ENCODE measurements at regions not wholly inside any gene's neighbourhood (a gene's known extent, or its start where the extent isn't known, plus 50 kb on each side); places are given as distances from the start of the nearest gene placed in this dataset.

GRCh38 chr11:109972181-109972715 lies 120.9 kb upstream of the ZC3H12C start:
- TF ChIP-seq MYC (IDR thresholded peaks at IDR 0.05; ENCODE audit: low read depth, low read length): no peak
- TF ChIP-seq MAX (IDR thresholded peaks at IDR 0.05; ENCODE audit: low read depth, low read length): no peak
- TF ChIP-seq CTCF (IDR thresholded peaks at IDR 0.05; ENCODE audit: low read depth, low read length): no peak
- no peak for TF ChIP-seq POLR2A (IDR thresholded peaks at IDR 0.05; ENCODE audit: extremely low read depth, insufficient read length)
- no peak overlapping the region for H3K4me3 ChIP-seq (ENCODE audit: low read depth, low read length)
- no peak for DNase-seq (ENCODE audit: low read depth)

GRCh38 chr11:109972939-109973338 lies 120.3 kb upstream of the ZC3H12C start:
- no peak overlapping the region for H3K4me3 ChIP-seq (ENCODE audit: low read depth, low read length)
- DNase-seq (ENCODE audit: low read depth): peak; percentile 7
- TF ChIP-seq POLR2A (IDR thresholded peaks at IDR 0.05; ENCODE audit: extremely low read depth, insufficient read length) (no peak), MAX (IDR thresholded peaks at IDR 0.05; ENCODE audit: low read depth, low read length) (no peak), CTCF (IDR thresholded peaks at IDR 0.05; ENCODE audit: low read depth, low read length) (no peak), MYC (IDR thresholded peaks at IDR 0.05; ENCODE audit: low read depth, low read length) (no peak)

GRCh38 chr11:109973486-109973885 lies 119.7 kb upstream of the ZC3H12C start:
- TF ChIP-seq CTCF (IDR thresholded peaks at IDR 0.05; ENCODE audit: low read depth, low read length) (no peak), MYC (IDR thresholded peaks at IDR 0.05; ENCODE audit: low read depth, low read length) (no peak), MAX (IDR thresholded peaks at IDR 0.05; ENCODE audit: low read depth, low read length) (no peak), POLR2A (IDR thresholded peaks at IDR 0.05; ENCODE audit: extremely low read depth, insufficient read length) (no peak)
- no peak overlapping the region for H3K4me3 ChIP-seq (ENCODE audit: low read depth, low read length)
- DNase-seq (ENCODE audit: low read depth): no peak

- no peak overlapping the region for H3K4me3 ChIP-seq (ENCODE audit: low read depth, low read length)
Measured at GRCh38 chr11:109974523-109974922, 118.7 kb upstream of the ZC3H12C start.

GRCh38 chr11:109978895-109979294 lies 114.3 kb upstream of the ZC3H12C start:
- TF ChIP-seq MYC (IDR thresholded peaks at IDR 0.05; ENCODE audit: low read depth, low read length): no peak
- no peak for TF ChIP-seq POLR2A (IDR thresholded peaks at IDR 0.05; ENCODE audit: extremely low read depth, insufficient read length)
- no peak for TF ChIP-seq CTCF (IDR thresholded peaks at IDR 0.05; ENCODE audit: low read depth, low read length)
- no peak for TF ChIP-seq MAX (IDR thresholded peaks at IDR 0.05; ENCODE audit: low read depth, low read length)
- DNase-seq (ENCODE audit: low read depth): no peak
- H3K4me3 ChIP-seq (ENCODE audit: low read depth, low read length): no peak overlapping the region

More at GRCh38 chr11:109974523-109974922, 118.7 kb upstream of the ZC3H12C start:
- no peak for DNase-seq (ENCODE audit: low read depth)
- TF ChIP-seq MYC (IDR thresholded peaks at IDR 0.05; ENCODE audit: low read depth, low read length) (no peak), MAX (IDR thresholded peaks at IDR 0.05; ENCODE audit: low read depth, low read length) (no peak), POLR2A (IDR thresholded peaks at IDR 0.05; ENCODE audit: extremely low read depth, insufficient read length) (no peak), CTCF (IDR thresholded peaks at IDR 0.05; ENCODE audit: low read depth, low read length) (no peak)
